K562 (cell line): ENCODE measurements at regions not wholly inside any gene's neighbourhood (a gene's known extent, or its start where the extent isn't known, plus 50 kb on each side); places are given as distances from the start of the nearest gene placed in this dataset.

ENCODE experiments used
- ATAC-seq: fragments of 200-7000 bp; cut with Tn5 transposase; 3 replicates; pipeline ENCODE4 v1.9.1; 2020; ENCODE audit warnings: moderate library complexity
- BruUV-seq: library from RNA; stranded (reverse); fragments of 400-500 nt; replicated peaks from 2 replicates; lab custom pipeline; 2021; lab: Mats Ljungman, UMichigan
- CTCF ChIA-PET: fragments of 300-600 bp; formaldehyde crosslinking; extraction: SDS; loops from one replicate; lab custom pipeline; 2021; ENCODE audit warnings: low intra/inter-chr PET ratio; lab: Yijun Ruan, JAX
- POLR2A ChIA-PET: fragments of 300-600, 350-650 bp; sonication (Branson Sonifier 250); formaldehyde crosslinking; extraction: SDS; loops from one replicate; lab custom pipeline; 2021; ENCODE audit warnings: antibody characterized with exemption, inconsistent platforms; lab: Yijun Ruan, JAX
- DNase-seq, 4 experiments: peaks; one replicate each; pipeline versions ENCODE4 v3.0.0 to v3.0.0-alpha.2; 2011 to 2018; ENCODE audit warnings: low spot score in 3 of 4, mixed read lengths in 3 of 4; ENCODE audit errors: extremely low read depth in 1 of 4
- FAIRE-seq: peaks from 2 replicates; lab custom pipeline; 2011; peaks lifted over from hg19 to GRCh38; lab: Jason Lieb, UNC
- H2AFZ ChIP-seq: 2 replicates; pipeline ENCODE4 v1.6.0; 2011; ENCODE audit warnings: low read depth, low read length, control low read depth, inconsistent platforms
- H3K27ac ChIP-seq: fragments of 200-600 bp; 3 replicates; pipeline ENCODE4 v1.8.0; 2011; ENCODE audit warnings: low read depth, mild to moderate bottlenecking, control low read depth, inconsistent platforms, low read length, moderate library complexity, mixed read lengths; ENCODE audit errors: extremely low read depth
- H3K27me3 ChIP-seq, 2 experiments: fragments of 300-600 bp in 1 of 2; 2 replicates in 1 of 2; 3 replicates in 1 of 2; pipeline versions ENCODE4 v1.6.0 to v1.8.0; 2011; ENCODE audit warnings: inconsistent platforms in 2 of 2, low read length in 2 of 2, mild to moderate bottlenecking in 1 of 2, mixed read lengths in 1 of 2, moderate library complexity in 1 of 2; ENCODE audit not compliant: control insufficient read depth in 2 of 2, insufficient read depth in 2 of 2
- H3K36me3 ChIP-seq: fragments of 300-600 bp; 3 replicates; pipeline ENCODE4 v1.8.0; 2011; ENCODE audit warnings: mild to moderate bottlenecking, low read length, inconsistent platforms; ENCODE audit not compliant: control insufficient read depth, insufficient read depth
- H3K4me1 ChIP-seq, 2 experiments: fragments of 200-600 bp in 1 of 2; replicated peaks in 1 of 2; 2 replicates in 1 of 2; 3 replicates in 1 of 2; pipeline versions ENCODE4 v1.5.1 to v1.8.0; 2011; ENCODE audit warnings: inconsistent platforms in 2 of 2, low read length in 2 of 2, mild to moderate bottlenecking in 1 of 2, mixed read lengths in 1 of 2, moderate library complexity in 1 of 2; ENCODE audit not compliant: control insufficient read depth in 2 of 2, insufficient read depth in 2 of 2
- H3K4me2 ChIP-seq: 2 replicates; pipeline ENCODE4 v1.6.1; 2011; ENCODE audit warnings: low read length, control low read depth, inconsistent platforms, mixed read lengths; ENCODE audit not compliant: insufficient read depth
- H3K4me3 ChIP-seq: fragments of 200-600 bp; sonication (generic), shearing (Covaris generic); 2 replicates; pipeline ENCODE4 v1.5.1; 2016; ENCODE audit warnings: control low read depth, inconsistent platforms
- H3K79me2 ChIP-seq: fragments of 200-600 bp; 3 replicates; pipeline ENCODE4 v1.8.0; 2011; ENCODE audit warnings: low read length, inconsistent platforms; ENCODE audit not compliant: control insufficient read depth, insufficient read depth
- H3K9ac ChIP-seq, 2 experiments: 2 replicates each; pipeline versions ENCODE4 v1.6.0 to v1.6.1; 2011; ENCODE audit warnings: low read depth in 2 of 2, low read length in 2 of 2, control low read depth in 1 of 2, inconsistent platforms in 1 of 2, mild to moderate bottlenecking in 1 of 2, mixed read lengths in 1 of 2; ENCODE audit not compliant: insufficient read depth in 1 of 2
- H3K9me1 ChIP-seq: one replicate; pipeline ENCODE4 v1.6.0; 2011; ENCODE audit warnings: inconsistent platforms, mild to moderate bottlenecking, low read length, moderate library complexity; ENCODE audit not compliant: control insufficient read depth, insufficient read depth
- H3K9me3 ChIP-seq: replicated peaks from 2 replicates; pipeline ENCODE4 v1.5.1; 2011; ENCODE audit warnings: low read depth, low read length, inconsistent platforms; ENCODE audit not compliant: control insufficient read depth, insufficient read depth
- H4K20me1 ChIP-seq: replicated peaks from 2 replicates; pipeline ENCODE4 v1.6.1; 2011; ENCODE audit warnings: low read length, inconsistent platforms, mixed read lengths; ENCODE audit not compliant: control insufficient read depth, insufficient read depth
- ESRRB ChIP-seq: fragments of 250-450 bp; sonication (Bioruptor Pico); IDR thresholded peaks from 2 replicates; pipeline ENCODE4 v1.5.0; 2020; ENCODE audit warnings: mild to moderate bottlenecking, moderate library complexity, borderline replicate concordance
- FOXP4 ChIP-seq: sonication (generic); formaldehyde crosslinking; IDR thresholded peaks from 2 replicates; pipeline ENCODE4 v1.8.0; 2022; ENCODE audit warnings: mild to moderate bottlenecking, missing genetic modification reagents, borderline replicate concordance
- HBP1 ChIP-seq: fragments of 450-650 bp; formaldehyde crosslinking; IDR thresholded peaks from 2 replicates; pipeline ENCODE4 v1.4.0; 2022; ENCODE audit warnings: missing genetic modification characterization
- NEUROD1 ChIP-seq: fragments of 150-350 bp; IDR thresholded peaks from 2 replicates; pipeline ENCODE4 v1.6.1; 2014; ENCODE audit warnings: borderline replicate concordance, low read length, low read depth; ENCODE audit not compliant: partially characterized antibody
- NFIX ChIP-seq: fragments of 250-450 bp; sonication (Bioruptor Pico); IDR thresholded peaks from 2 replicates; pipeline ENCODE4 v1.4.0; 2020; ENCODE audit warnings: low read depth, mild to moderate bottlenecking, moderate library complexity
- PATZ1 ChIP-seq: fragments of 250-450 bp; sonication (Bioruptor Pico); IDR thresholded peaks from 2 replicates; pipeline ENCODE4 v1.5.0; 2020; ENCODE audit warnings: mild to moderate bottlenecking, borderline replicate concordance
- RBM17 ChIP-seq: fragments of 200-400 bp; formaldehyde crosslinking; IDR thresholded peaks from 2 replicates; pipeline ENCODE4 v1.6.1; 2017; ENCODE audit warnings: low read depth, mild to moderate bottlenecking, low read length, borderline replicate concordance
- RNF219 ChIP-seq: fragments of 250-450 bp; sonication (Bioruptor Pico); IDR thresholded peaks from 2 replicates; pipeline ENCODE4 v1.5.0; 2022; ENCODE audit warnings: mild to moderate bottlenecking
- SPI1 ChIP-seq: IDR thresholded peaks from 2 replicates; pipeline ENCODE4 v1.6.1; 2011; ENCODE audit warnings: low read depth, low read length, control low read depth, borderline replicate concordance
- TCF15 ChIP-seq: fragments of 250-450 bp; sonication (Bioruptor Pico); IDR thresholded peaks from 2 replicates; pipeline ENCODE4 v1.8.0; 2022; ENCODE audit warnings: moderate library complexity, mild to moderate bottlenecking, inconsistent platforms
- TEAD4 ChIP-seq, 2 experiments: sonication (generic) in 1 of 2; formaldehyde crosslinking in 1 of 2; IDR thresholded peaks; 2 replicates each; pipeline versions ENCODE4 v1.6.1 to v1.8.0; 2012 to 2022; ENCODE audit warnings: borderline replicate concordance in 1 of 2, inconsistent platforms in 1 of 2, low read length in 1 of 2, mild to moderate bottlenecking in 1 of 2, missing genetic modification reagents in 1 of 2
- ZNF232 ChIP-seq: sonication (generic); formaldehyde crosslinking; IDR thresholded peaks from 2 replicates; pipeline ENCODE4 v1.8.0; 2022; ENCODE audit warnings: mild to moderate bottlenecking, missing genetic modification reagents
- ZNF707 ChIP-seq: fragments of 250-450 bp; sonication (Bioruptor Pico); conservative IDR thresholded peaks from 2 replicates; pipeline ENCODE4 v1.8.0; 2022; ENCODE audit warnings: inconsistent platforms, mild to moderate bottlenecking, moderate library complexity
- WGBS: fragments of 100-300 bp; shearing (Covaris generic); methylation state at CpG from one replicate; pipeline ENCODE4 v1.1.6; 2016; ENCODE audit warnings: low coverage, mixed read lengths; ENCODE audit not compliant: insufficient coverage; ENCODE audit errors: missing lambda C conversion rate; 5-methylcytosine and 5-hydroxymethylcytosine counted together
- in situ Hi-C: fragments of 300-500 bp; cut with MboI; formaldehyde crosslinking; loops from 4 replicates; pipeline ENCODE4 v1.15.0; 2018; ENCODE audit warnings: inconsistent platforms, mixed read lengths
- intact Hi-C: fragments of 100-400 bp; cut with micrococcal nuclease; formaldehyde crosslinking; loops from 2 replicates; pipeline ENCODE4 v1.14.2; 2022

- Histone ChIP-seq H4K20me1 (no peaks in the 10 kb centered on the region), H3K9me3 (no peaks in the 10 kb centered on the region), H3K4me1 (peaks cover 0 to 12% of the 10 kb centered on the region in 2 experiments; a peak in 3 of 5 replicates), H3K9ac (no peak overlapping the region), H2AFZ (no peak overlapping the region), H3K79me2 (no peaks in the 10 kb centered on the region), H3K27ac (no peak overlapping the region), H3K9me1 (no peaks in the 10 kb centered on the region), H3K4me3 (no peak overlapping the region), H3K4me2 (no peak overlapping the region), H3K36me3 (no peaks in the 10 kb centered on the region), H3K27me3 (no peaks in the 10 kb centered on the region; a peak in 1 of 5 replicates)
- WGBS: 24% methylated on average over 4 of the region's 4 CpGs
- ATAC-seq (no peak), DNase-seq (no peak), FAIRE-seq (no peak)
- no TSS peak for BruUV-seq
- ChIA-PET POLR2A (interaction anchor here (1.3 kb wide), 1 partner anchor 45 kb away, joined by 3 read pairs; no protein-coding TSS in a partner anchor), CTCF (no interaction called here)
- in situ Hi-C loops: no loop called here
- intact Hi-C loops: loop anchor here (5.0 to 10.0 kb wide), 5 partner anchors 305 to 1245 kb away; no protein-coding TSS in a partner anchor
- no peak for TF ChIP-seq TCF15 (CRISPR knock-in tag)
- no peak for TF ChIP-seq FOXP4
- no peak for TF ChIP-seq NFIX (CRISPR knock-in tag)
- TF ChIP-seq ZNF232 (CRISPR knock-in tag): no peak
- TF ChIP-seq ESRRB (CRISPR knock-in tag): no peak
- no peak for TF ChIP-seq TEAD4 (IDR thresholded peaks at IDR 0.05; ENCODE audit: low read length)
- no peak for TF ChIP-seq TEAD4 (CRISPR knock-in tag; IDR thresholded peaks at IDR 0.05; ENCODE audit: borderline replicate concordance)
- no peak for TF ChIP-seq HBP1
- no peak for TF ChIP-seq PATZ1 (CRISPR knock-in tag)
- TF ChIP-seq RNF219 (CRISPR knock-in tag): no peak
- no peak for TF ChIP-seq SPI1
- no peak for TF ChIP-seq RBM17
- no peak for TF ChIP-seq NEUROD1
- no peak for TF ChIP-seq ZNF707 (CRISPR knock-in tag)
Measured at GRCh38 chr3:107239703-107240102, 137.5 kb upstream of the CCDC54 start.
